Parathyroid adenoma (tissue), 2 donors: ENCODE measurements at regions not wholly inside any gene's neighbourhood (a gene's known extent, or its start where the extent isn't known, plus 50 kb on each side); places are given as distances from the start of the nearest gene placed in this dataset.
"Not testable (repeated sequence)": the region's sequence is repeated elsewhere in the genome, so short reads cannot be mapped to it uniquely, and the experiment has no call there.

Experiments used
- H2AFZ ChIP-seq: fragments of 300-600 bp; sonication (generic); one replicate; pipeline ENCODE4 v1.7.0; 2017; ENCODE audit warnings: antibody characterized with exemption, mild to moderate bottlenecking
- H3K27ac ChIP-seq: fragments of 300-600 bp; sonication (generic); one replicate; pipeline ENCODE4 v1.7.0; 2017
- H3K27me3 ChIP-seq: fragments of 300-600 bp; sonication (generic); one replicate; pipeline ENCODE4 v1.7.0; 2017; ENCODE audit warnings: low read length; ENCODE audit not compliant: control insufficient read depth, insufficient read depth
- H3K36me3 ChIP-seq: fragments of 300-600 bp; sonication (generic); one replicate; pipeline ENCODE4 v1.7.0; 2017; ENCODE audit warnings: low read length; ENCODE audit not compliant: control insufficient read depth, insufficient read depth
- H3K4me1 ChIP-seq: fragments of 300-600 bp; sonication (generic); one replicate; pipeline ENCODE4 v1.7.0; 2017; ENCODE audit warnings: control low read depth
- H3K4me2 ChIP-seq: fragments of 300-600 bp; sonication (generic); one replicate; pipeline ENCODE4 v1.7.0; 2017; ENCODE audit warnings: low read length
- H3K4me3 ChIP-seq: fragments of 300-600 bp; sonication (generic); one replicate; pipeline ENCODE4 v1.7.0; 2017; ENCODE audit warnings: low read depth, low read length
- H3K79me2 ChIP-seq: fragments of 300-600 bp; sonication (generic); one replicate; pipeline ENCODE4 v1.7.0; 2017; ENCODE audit warnings: control low read depth
- H3K9ac ChIP-seq: fragments of 300-600 bp; sonication (generic); one replicate; pipeline ENCODE4 v1.7.0; 2017; ENCODE audit warnings: mild to moderate bottlenecking
- H3K9me3 ChIP-seq: fragments of 300-600 bp; sonication (generic); one replicate; pipeline ENCODE4 v1.7.0; 2017; ENCODE audit warnings: low read length; ENCODE audit not compliant: control insufficient read depth
- TF ChIP-seq, protein P1 (sequence below): fragments of 300-600 bp; sonication (generic); IDR thresholded peaks from one replicate; pipeline ENCODE4 v1.7.0; 2017; ENCODE audit warnings: antibody characterized with exemption, mild to moderate bottlenecking
- donor health status: primary hyperparathyroidism.

DNA sequence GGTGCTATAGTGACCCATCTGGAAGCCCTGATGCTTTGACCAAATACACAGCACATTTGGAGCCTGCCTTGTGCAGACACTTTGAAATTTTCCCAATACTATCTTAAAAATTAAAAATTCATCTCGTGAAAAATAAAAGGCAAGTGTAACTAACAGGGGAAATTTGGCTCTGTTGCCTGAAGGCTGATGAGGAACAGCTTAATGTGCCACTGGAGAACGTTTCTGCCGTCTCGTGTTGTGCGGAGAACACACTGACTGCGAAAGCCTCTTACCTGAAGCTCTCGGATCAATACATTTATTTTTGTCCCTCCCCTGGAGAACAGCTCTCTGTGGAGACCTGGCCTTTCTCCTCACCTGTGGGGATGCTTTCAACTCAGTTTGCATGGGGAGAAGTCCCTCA lies 77.2 kb upstream of the CHST15 start:
- Histone ChIP-seq H3K4me2 (no peak overlapping the region), H3K9ac (no peak overlapping the region), H3K27ac (no peak overlapping the region), H3K27me3 (no peaks in the 10 kb centered on the region), H2AFZ (no peak overlapping the region), H3K79me2 (no peaks in the 10 kb centered on the region), H3K9me3 (no peaks in the 10 kb centered on the region), H3K4me1 (no peaks in the 10 kb centered on the region), H3K4me3 (no peak overlapping the region), H3K36me3 (no peaks in the 10 kb centered on the region)
- TF ChIP-seq, protein P1, sequence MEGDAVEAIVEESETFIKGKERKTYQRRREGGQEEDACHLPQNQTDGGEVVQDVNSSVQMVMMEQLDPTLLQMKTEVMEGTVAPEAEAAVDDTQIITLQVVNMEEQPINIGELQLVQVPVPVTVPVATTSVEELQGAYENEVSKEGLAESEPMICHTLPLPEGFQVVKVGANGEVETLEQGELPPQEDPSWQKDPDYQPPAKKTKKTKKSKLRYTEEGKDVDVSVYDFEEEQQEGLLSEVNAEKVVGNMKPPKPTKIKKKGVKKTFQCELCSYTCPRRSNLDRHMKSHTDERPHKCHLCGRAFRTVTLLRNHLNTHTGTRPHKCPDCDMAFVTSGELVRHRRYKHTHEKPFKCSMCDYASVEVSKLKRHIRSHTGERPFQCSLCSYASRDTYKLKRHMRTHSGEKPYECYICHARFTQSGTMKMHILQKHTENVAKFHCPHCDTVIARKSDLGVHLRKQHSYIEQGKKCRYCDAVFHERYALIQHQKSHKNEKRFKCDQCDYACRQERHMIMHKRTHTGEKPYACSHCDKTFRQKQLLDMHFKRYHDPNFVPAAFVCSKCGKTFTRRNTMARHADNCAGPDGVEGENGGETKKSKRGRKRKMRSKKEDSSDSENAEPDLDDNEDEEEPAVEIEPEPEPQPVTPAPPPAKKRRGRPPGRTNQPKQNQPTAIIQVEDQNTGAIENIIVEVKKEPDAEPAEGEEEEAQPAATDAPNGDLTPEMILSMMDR, result no peak

DNA sequence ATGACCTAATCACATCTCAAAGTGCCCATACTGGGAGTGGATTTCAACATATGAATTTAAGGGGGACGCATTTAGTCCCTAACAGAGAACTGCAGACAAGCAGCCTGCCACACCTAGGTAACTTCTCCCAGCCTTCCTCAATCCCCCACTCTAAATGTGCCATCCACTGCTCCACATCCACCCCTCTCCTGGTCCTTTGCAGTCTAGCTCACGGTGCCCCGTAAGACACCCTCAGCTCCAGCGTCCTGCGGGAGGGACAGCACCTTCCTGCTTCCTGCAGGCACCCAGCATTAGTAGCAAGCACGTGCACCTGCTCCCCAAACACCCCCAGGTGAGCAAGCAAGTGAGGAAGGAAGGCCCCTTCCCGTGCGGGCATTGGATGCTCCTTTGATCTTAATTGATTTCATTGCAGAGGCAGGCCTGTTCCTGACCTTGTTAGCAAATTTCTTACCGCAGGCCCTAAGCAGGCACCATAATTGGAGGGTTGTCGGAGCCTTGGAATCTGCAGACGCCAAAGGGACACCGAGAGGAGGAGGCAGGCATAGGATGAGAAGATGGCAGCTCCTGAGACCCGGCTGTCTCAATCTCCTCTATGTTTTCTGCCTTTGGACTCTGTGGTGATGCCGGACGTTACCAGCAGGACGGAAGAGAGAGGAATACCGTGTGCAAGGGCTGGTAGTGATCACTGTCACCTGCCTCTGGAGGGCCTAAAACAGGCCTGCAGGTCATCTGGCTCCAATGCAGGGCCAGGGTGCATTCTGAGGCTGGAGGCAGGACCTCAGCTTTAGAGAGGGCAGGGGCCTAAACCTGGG lies 75.8 kb upstream of the CHST15 start:
- no peak overlapping the region for H3K4me3 ChIP-seq
- TF ChIP-seq, protein P1, result no peak

DNA sequence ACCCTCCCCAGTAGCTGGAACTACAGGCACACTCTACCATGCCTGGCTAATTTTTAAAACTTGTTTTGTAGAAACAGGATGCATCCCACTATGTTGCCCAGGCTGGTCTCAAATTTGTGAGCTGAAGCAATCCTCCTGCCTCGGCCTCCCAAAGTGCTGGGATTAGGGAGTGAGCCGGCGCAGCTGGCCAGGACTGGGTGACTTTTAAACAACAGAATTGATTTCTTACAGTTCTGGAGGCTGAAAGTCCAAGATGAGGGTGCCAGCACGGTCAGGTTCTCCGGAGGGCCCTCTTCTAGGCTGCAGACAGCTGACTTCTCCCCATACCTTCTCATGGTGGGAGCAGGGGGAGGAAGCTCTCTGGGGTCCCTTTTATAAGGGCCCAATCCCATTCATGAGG lies 75.2 kb upstream of the CHST15 start:
- Histone ChIP-seq H3K4me3 (no peak overlapping the region), H3K9ac (no peak overlapping the region), H3K27ac (no peak overlapping the region), H2AFZ (no peak overlapping the region), H3K9me3 (no peaks in the 10 kb centered on the region), H3K4me1 (no peaks in the 10 kb centered on the region), H3K36me3 (no peaks in the 10 kb centered on the region), H3K27me3 (no peaks in the 10 kb centered on the region), H3K4me2 (no peak overlapping the region), H3K79me2 (no peaks in the 10 kb centered on the region)
- TF ChIP-seq, protein P1, result no peak

More for the DNA sequence above, 75.8 kb upstream of the CHST15 start:
- H3K79me2 ChIP-seq, result no peaks in the 10 kb centered on the region
- H3K27ac ChIP-seq, result no peak overlapping the region
- no peak overlapping the region for H2AFZ ChIP-seq
- H3K4me1 ChIP-seq, result no peaks in the 10 kb centered on the region
- H3K27me3 ChIP-seq, result no peaks in the 10 kb centered on the region
- no peak overlapping the region for H3K4me2 ChIP-seq
- no peaks in the 10 kb centered on the region for H3K9me3 ChIP-seq
- H3K9ac ChIP-seq, result no peak overlapping the region
- H3K36me3 ChIP-seq, result no peaks in the 10 kb centered on the region

DNA sequence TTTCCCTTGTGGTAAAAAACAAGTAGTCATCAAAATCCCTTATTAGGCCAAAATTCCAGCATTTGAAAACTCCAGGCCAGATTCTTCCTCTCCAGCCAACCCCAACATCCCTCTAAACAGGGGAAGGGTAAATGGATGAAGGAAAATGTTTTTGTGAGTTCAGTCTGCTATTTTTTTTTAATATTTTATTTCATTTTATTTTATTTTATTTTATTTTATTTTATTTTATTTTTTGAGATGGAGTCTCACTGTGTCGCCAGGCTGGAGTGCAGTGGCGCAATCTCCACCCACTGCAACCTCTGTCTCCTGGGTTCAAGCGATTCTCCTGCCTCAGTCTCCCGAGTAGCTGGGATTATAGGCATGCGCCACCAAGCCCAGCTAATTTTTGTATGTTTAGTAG lies 74.5 kb upstream of the CHST15 start:
- not testable (repeated sequence) for H3K27me3 ChIP-seq, H3K4me1 ChIP-seq, H3K9me3 ChIP-seq, H3K4me2 ChIP-seq, H3K79me2 ChIP-seq, H3K9ac ChIP-seq, H3K4me3 ChIP-seq, H2AFZ ChIP-seq, H3K27ac ChIP-seq, H3K36me3 ChIP-seq

DNA sequence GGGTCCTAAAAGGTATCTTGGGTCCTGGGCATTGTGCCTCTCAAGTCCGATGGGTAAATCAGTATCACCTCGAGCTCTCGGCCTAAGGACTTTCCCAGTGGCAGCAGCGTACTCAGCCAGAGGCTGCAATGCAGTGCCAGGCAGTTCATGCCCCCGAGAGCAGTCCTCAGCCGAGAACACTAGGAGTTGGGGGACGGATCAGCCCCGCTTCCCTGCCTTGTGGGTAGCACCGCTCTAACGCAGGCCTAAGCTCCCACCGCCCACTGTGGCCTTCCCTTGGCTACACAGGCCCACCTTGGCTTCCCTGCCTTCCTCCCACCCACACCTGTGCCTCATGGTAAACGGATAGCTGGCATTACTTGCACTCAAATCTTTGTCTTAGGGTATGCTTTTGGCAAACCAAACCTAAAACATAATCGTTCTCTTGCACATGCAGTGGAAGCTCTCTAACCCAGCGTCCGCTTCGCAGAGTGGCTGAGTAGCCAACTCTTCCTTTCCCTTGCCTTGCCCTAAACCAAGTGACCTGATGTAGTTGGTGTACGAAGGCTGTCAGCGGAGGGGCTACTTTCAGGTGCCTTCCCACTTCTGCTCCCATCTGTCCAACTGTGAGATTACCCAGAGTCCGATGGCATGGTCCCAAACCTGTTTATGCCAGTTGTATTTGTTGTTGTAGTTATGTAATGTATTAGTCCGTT lies 73.2 kb upstream of the CHST15 start:
- no peak overlapping the region for H3K9ac ChIP-seq
- no peaks in the 10 kb centered on the region for H3K4me1 ChIP-seq
- no peaks in the 10 kb centered on the region for H3K79me2 ChIP-seq
- no peaks in the 10 kb centered on the region for H3K9me3 ChIP-seq
- no peak overlapping the region for H3K4me2 ChIP-seq
- TF ChIP-seq, protein P1, result no peak
- H3K36me3 ChIP-seq, result no peaks in the 10 kb centered on the region
- no peaks in the 10 kb centered on the region for H3K27me3 ChIP-seq
- H3K27ac ChIP-seq, result no peak overlapping the region
- H2AFZ ChIP-seq, result no peak overlapping the region
- H3K4me3 ChIP-seq, result no peak overlapping the region
